ENCODE measurements at regions not wholly inside any gene's neighbourhood (a gene's known extent, or its start where the extent isn't known, plus 50 kb on each side); places are given as distances from the start of the nearest gene placed in this dataset.
A peak's percentile ranks its signal among the peaks of the same experiment; 100 is the strongest.

- H3K4me3 ChIP-seq = no peak overlapping the region
- peak in 3 of 8 experiments; percentile 23 to 61 (median 45) for ATAC-seq (replicated peaks in 6 of 8)
- H3K4me1 ChIP-seq (replicated peaks in 1 of 2) = no peaks in the 10 kb centered on the region
- WGBS, 10 experiments = 0 to 84% (median 38%) methylated on average over 1 to 12 of the region's 13 CpGs; no CpG with 5 or more reads in 1 of the 10 experiments
- in situ Hi-C loops (cut with MboI; ENCODE audit: low pct_unique_long_range_greater_than_20kb in 2 of 9, low sequenced_read_pairs in 9 of 9, unreplicated experiment in 9 of 9) = no loop called here
- H3K27ac ChIP-seq = no peak overlapping the region
These were observed 220.6 kb upstream of the OR4E1 start for GRCh38 chr14:21894003-21894897.

GRCh38 chr14:21891921-21892320 lies 218.3 kb upstream of the OR4E1 start:
- in situ Hi-C loops (cut with MboI; ENCODE audit: low pct_unique_long_range_greater_than_20kb in 2 of 9, low sequenced_read_pairs in 9 of 9, unreplicated experiment in 9 of 9) = no loop called here
- Histone ChIP-seq H3K27ac (no peak overlapping the region), H3K4me3 (no peak overlapping the region), H3K4me1 (replicated peaks in 1 of 2) (no peaks in the 10 kb centered on the region)
- no peak for ATAC-seq (replicated peaks in 6 of 8)
- 42 to 100% (median 88%) methylated on average over 1 of the region's 1 CpG; no CpG with 5 or more reads in 3 of the 10 experiments for WGBS, 10 experiments

GRCh38 chr14:21884995-21885394 lies 211.4 kb upstream of the OR4E1 start:
- in situ Hi-C loops (cut with MboI; ENCODE audit: low pct_unique_long_range_greater_than_20kb in 2 of 9, low sequenced_read_pairs in 9 of 9, unreplicated experiment in 9 of 9) = no loop called here
- Histone ChIP-seq H3K27ac (no peak overlapping the region), H3K4me3 (no peak overlapping the region), H3K4me1 (replicated peaks in 1 of 2) (no peaks in the 10 kb centered on the region)
- no peak for ATAC-seq (replicated peaks in 6 of 8)

GRCh38 chr14:21882226-21882625 lies 208.6 kb upstream of the OR4E1 start:
- no peak overlapping the region for H3K4me3 ChIP-seq
- ATAC-seq (replicated peaks in 6 of 8) = peak in 1 of 8 experiments; percentile 47
- H3K27ac ChIP-seq = no peak overlapping the region
- in situ Hi-C loops (cut with MboI; ENCODE audit: low pct_unique_long_range_greater_than_20kb in 2 of 9, low sequenced_read_pairs in 9 of 9, unreplicated experiment in 9 of 9) = no loop called here
- H3K4me1 ChIP-seq (replicated peaks in 1 of 2) = no peaks in the 10 kb centered on the region
- 0 to 57% (median 25%) methylated on average over 1 of the region's 1 CpG; no CpG with 5 or more reads in 6 of the 10 experiments for WGBS, 10 experiments

GRCh38 chr14:21880918-21881317 lies 207.3 kb upstream of the OR4E1 start:
- Histone ChIP-seq H3K27ac (no peak overlapping the region), H3K4me1 (replicated peaks in 1 of 2) (no peaks in the 10 kb centered on the region), H3K4me3 (no peak overlapping the region)
- in situ Hi-C loops (cut with MboI; ENCODE audit: low pct_unique_long_range_greater_than_20kb in 2 of 9, low sequenced_read_pairs in 9 of 9, unreplicated experiment in 9 of 9) = no loop called here
- no peak for ATAC-seq (replicated peaks in 6 of 8)
- 0 to 25% (median 15%) methylated on average over 2 to 3 of the region's 3 CpGs; no CpG with 5 or more reads in 3 of the 10 experiments for WGBS, 10 experiments

- no peak overlapping the region for H3K4me3 ChIP-seq
- no peak for ATAC-seq (replicated peaks in 6 of 8)
- in situ Hi-C loops (cut with MboI; ENCODE audit: low pct_unique_long_range_greater_than_20kb in 2 of 9, low sequenced_read_pairs in 9 of 9, unreplicated experiment in 9 of 9) = no loop called here
- WGBS, 10 experiments = 5 to 100% (median 69%) methylated on average over 1 to 2 of the region's 2 CpGs
- no peak overlapping the region for H3K27ac ChIP-seq
- H3K4me1 ChIP-seq (replicated peaks in 1 of 2) = no peaks in the 10 kb centered on the region
These were observed 202.2 kb upstream of the OR4E1 start for GRCh38 chr14:21875791-21876190.

- in situ Hi-C loops (cut with MboI; ENCODE audit: low pct_unique_long_range_greater_than_20kb in 2 of 9, low sequenced_read_pairs in 9 of 9, unreplicated experiment in 9 of 9) = no loop called here
- no peak overlapping the region for H3K27ac ChIP-seq
- H3K4me3 ChIP-seq = no peak overlapping the region
- H3K4me1 ChIP-seq (replicated peaks in 1 of 2) = no peaks in the 10 kb centered on the region
- no peak for ATAC-seq (replicated peaks in 6 of 8)
- WGBS, 10 experiments = 0 to 100% (median 17%) methylated on average over 1 of the region's 1 CpG; no CpG with 5 or more reads in 5 of the 10 experiments
These were observed 201.3 kb upstream of the OR4E1 start for GRCh38 chr14:21874946-21875345.

GRCh38 chr14:21874167-21874566 lies 200.5 kb upstream of the OR4E1 start:
- no peak overlapping the region for H3K27ac ChIP-seq
- H3K4me1 ChIP-seq (replicated peaks in 1 of 2) = no peaks in the 10 kb centered on the region
- no peak overlapping the region for H3K4me3 ChIP-seq
- 0 to 96% (median 65%) methylated on average over 1 to 3 of the region's 3 CpGs for WGBS, 10 experiments
- in situ Hi-C loops (cut with MboI; ENCODE audit: low pct_unique_long_range_greater_than_20kb in 2 of 9, low sequenced_read_pairs in 9 of 9, unreplicated experiment in 9 of 9) = no loop called here
- ATAC-seq (replicated peaks in 6 of 8) = no peak

- 0 to 82% (median 15%) methylated on average over 1 to 2 of the region's 2 CpGs; no CpG with 5 or more reads in 1 of the 10 experiments for WGBS, 10 experiments
- H3K4me1 ChIP-seq (replicated peaks in 1 of 2) = no peaks in the 10 kb centered on the region
- H3K4me3 ChIP-seq = no peak overlapping the region
- H3K27ac ChIP-seq = no peak overlapping the region
- ATAC-seq (replicated peaks in 6 of 8) = peak; percentile 41 to 90 (median 80)
- in situ Hi-C loops (cut with MboI; ENCODE audit: low pct_unique_long_range_greater_than_20kb in 2 of 9, low sequenced_read_pairs in 9 of 9, unreplicated experiment in 9 of 9) = no loop called here
These were observed 194.9 kb upstream of the OR4E1 start for GRCh38 chr14:21868442-21869046.

- ATAC-seq (replicated peaks in 6 of 8) = peak in 1 of 8 experiments; percentile 41
- Histone ChIP-seq H3K4me1 (replicated peaks in 1 of 2) (no peaks in the 10 kb centered on the region), H3K27ac (no peak overlapping the region), H3K4me3 (no peak overlapping the region)
- in situ Hi-C loops (cut with MboI; ENCODE audit: low pct_unique_long_range_greater_than_20kb in 2 of 9, low sequenced_read_pairs in 9 of 9, unreplicated experiment in 9 of 9) = no loop called here
These were observed 193.9 kb upstream of the OR4E1 start for GRCh38 chr14:21867541-21867940.

- no peak for ATAC-seq (replicated peaks in 6 of 8)
- in situ Hi-C loops (cut with MboI; ENCODE audit: low pct_unique_long_range_greater_than_20kb in 2 of 9, low sequenced_read_pairs in 9 of 9, unreplicated experiment in 9 of 9) = no loop called here
- no peaks in the 10 kb centered on the region for H3K4me1 ChIP-seq (replicated peaks in 1 of 2)
- H3K4me3 ChIP-seq = no peak overlapping the region
- H3K27ac ChIP-seq = no peak overlapping the region
These were observed 192.9 kb upstream of the OR4E1 start for GRCh38 chr14:21866479-21866878.

- H3K27ac ChIP-seq = no peak overlapping the region
- WGBS, 10 experiments = 0 to 100% (median 80%) methylated on average over 1 to 2 of the region's 2 CpGs; no CpG with 5 or more reads in 4 of the 10 experiments
- in situ Hi-C loops (cut with MboI; ENCODE audit: low pct_unique_long_range_greater_than_20kb in 2 of 9, low sequenced_read_pairs in 9 of 9, unreplicated experiment in 9 of 9) = no loop called here
These were observed 189.7 kb upstream of the OR4E1 start for GRCh38 chr14:21863289-21863688.

GRCh38 chr14:21861153-21861552 lies 187.5 kb upstream of the OR4E1 start:
- 16 to 100% (median 83%) methylated on average over 1 to 4 of the region's 4 CpGs for WGBS, 10 experiments
- Histone ChIP-seq H3K4me1 (replicated peaks in 1 of 2) (no peaks in the 10 kb centered on the region), H3K4me3 (no peak overlapping the region), H3K27ac (no peak overlapping the region)
- ATAC-seq (replicated peaks in 6 of 8) = no peak
- in situ Hi-C loops (cut with MboI; ENCODE audit: low pct_unique_long_range_greater_than_20kb in 2 of 9, low sequenced_read_pairs in 9 of 9, unreplicated experiment in 9 of 9) = no loop called here

More at GRCh38 chr14:21863289-21863688, 189.7 kb upstream of the OR4E1 start:
- Histone ChIP-seq H3K4me3 (no peak overlapping the region), H3K4me1 (replicated peaks in 1 of 2) (no peaks in the 10 kb centered on the region)
- ATAC-seq (replicated peaks in 6 of 8) = no peak

- H3K27ac ChIP-seq = no peak overlapping the region
- 5 to 100% (median 66%) methylated on average over 1 to 3 of the region's 3 CpGs for WGBS, 10 experiments
- no peak overlapping the region for H3K4me3 ChIP-seq
- in situ Hi-C loops (cut with MboI; ENCODE audit: low pct_unique_long_range_greater_than_20kb in 2 of 9, low sequenced_read_pairs in 9 of 9, unreplicated experiment in 9 of 9) = no loop called here
- H3K4me1 ChIP-seq (replicated peaks in 1 of 2) = no peaks in the 10 kb centered on the region
- ATAC-seq (replicated peaks in 6 of 8) = no peak
These were observed 186.6 kb upstream of the OR4E1 start for GRCh38 chr14:21860172-21860571.
